Astrocyte of the cerebellum (primary cell): ENCODE measurements at regions not wholly inside any gene's neighbourhood (a gene's known extent, or its start where the extent isn't known, plus 50 kb on each side); places are given as distances from the start of the nearest gene placed in this dataset.

ENCODE experiments used
- DNase-seq: peaks from one replicate; pipeline ENCODE4 v3.0.0-alpha.2; 2011; ENCODE audit warnings: low read depth
- H3K4me3 ChIP-seq: 2 replicates; pipeline ENCODE4 v1.5.1; 2011; ENCODE audit warnings: mild to moderate bottlenecking, low read depth, low read length, moderate library complexity
- in situ Hi-C: cut with HindIII; loops from 2 replicates; pipeline ENCODE4 v1.10.0; 2017; ENCODE audit warnings: low sequenced_read_pairs
- TF ChIP-seq, protein P1 (sequence below): IDR thresholded peaks from 2 replicates; pipeline ENCODE4 v1.5.1; 2012; ENCODE audit warnings: low read length, low read depth, moderate library complexity, mild to moderate bottlenecking; ENCODE audit errors: missing control alignments

DNA sequence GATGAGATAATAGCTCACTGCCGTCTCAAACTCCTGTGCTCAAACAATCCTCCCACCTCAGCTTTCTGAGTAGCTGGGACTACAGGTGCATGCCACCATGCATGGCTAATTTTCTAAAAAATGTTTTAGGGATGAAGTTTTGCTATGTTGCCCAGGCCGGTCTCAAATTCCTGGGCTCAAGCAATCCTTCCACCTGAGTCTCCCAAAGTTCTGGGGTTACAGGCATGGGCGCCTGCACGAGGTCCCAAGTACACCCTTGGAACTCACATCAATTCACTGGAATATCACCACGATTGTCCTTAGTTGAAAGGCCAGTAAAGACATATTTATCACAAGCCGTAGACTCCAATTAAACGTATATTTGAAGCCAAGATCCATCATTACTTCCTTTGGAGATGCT lies 184.6 kb downstream of the IRX1 start:
- TF ChIP-seq, protein P1, sequence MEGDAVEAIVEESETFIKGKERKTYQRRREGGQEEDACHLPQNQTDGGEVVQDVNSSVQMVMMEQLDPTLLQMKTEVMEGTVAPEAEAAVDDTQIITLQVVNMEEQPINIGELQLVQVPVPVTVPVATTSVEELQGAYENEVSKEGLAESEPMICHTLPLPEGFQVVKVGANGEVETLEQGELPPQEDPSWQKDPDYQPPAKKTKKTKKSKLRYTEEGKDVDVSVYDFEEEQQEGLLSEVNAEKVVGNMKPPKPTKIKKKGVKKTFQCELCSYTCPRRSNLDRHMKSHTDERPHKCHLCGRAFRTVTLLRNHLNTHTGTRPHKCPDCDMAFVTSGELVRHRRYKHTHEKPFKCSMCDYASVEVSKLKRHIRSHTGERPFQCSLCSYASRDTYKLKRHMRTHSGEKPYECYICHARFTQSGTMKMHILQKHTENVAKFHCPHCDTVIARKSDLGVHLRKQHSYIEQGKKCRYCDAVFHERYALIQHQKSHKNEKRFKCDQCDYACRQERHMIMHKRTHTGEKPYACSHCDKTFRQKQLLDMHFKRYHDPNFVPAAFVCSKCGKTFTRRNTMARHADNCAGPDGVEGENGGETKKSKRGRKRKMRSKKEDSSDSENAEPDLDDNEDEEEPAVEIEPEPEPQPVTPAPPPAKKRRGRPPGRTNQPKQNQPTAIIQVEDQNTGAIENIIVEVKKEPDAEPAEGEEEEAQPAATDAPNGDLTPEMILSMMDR = no peak
- H3K4me3 ChIP-seq = no peak overlapping the region
- no peak for DNase-seq
- in situ Hi-C loops = no loop called here

DNA sequence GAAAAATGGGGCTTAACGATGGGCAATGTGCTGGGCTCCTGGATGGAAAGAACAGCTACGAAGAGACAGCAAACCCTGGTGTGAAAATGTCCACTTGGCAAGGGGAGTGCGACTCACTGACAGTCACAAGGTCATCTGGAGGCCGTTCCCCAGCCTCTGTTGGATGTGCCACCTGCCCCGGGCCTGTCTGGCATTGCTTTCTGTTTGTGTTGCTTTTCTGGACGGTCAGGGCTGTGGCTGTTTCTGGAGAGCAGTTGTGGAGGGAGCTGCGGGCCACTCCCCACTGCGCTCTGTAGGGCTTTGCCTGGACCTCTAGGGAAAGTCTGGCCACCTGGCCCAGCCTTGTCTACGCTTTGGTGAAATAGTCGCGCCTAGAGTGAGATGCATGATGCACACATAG lies 185.3 kb downstream of the IRX1 start:
- in situ Hi-C loops = no loop called here
- no peak for DNase-seq
- TF ChIP-seq, protein P1 = no peak
- H3K4me3 ChIP-seq = no peak overlapping the region

DNA sequence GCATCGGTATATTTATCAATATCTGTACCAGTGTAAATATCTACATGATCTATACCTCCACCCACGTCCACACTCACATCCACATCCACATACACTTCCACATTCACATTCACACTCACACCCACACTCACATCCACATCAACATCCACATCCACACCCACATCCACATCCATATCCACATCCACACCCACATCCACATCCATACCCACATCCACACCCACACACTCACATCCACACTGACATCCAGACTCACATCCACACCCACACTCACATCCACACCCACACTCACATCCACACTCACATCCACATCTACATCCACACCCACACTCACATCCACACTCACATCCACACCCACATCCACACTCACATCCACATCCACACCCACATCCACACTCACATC lies 189.2 kb downstream of the IRX1 start:
- no peak for DNase-seq
- in situ Hi-C loops = no loop called here
- no peak overlapping the region for H3K4me3 ChIP-seq
- TF ChIP-seq, protein P1 = no peak

DNA sequence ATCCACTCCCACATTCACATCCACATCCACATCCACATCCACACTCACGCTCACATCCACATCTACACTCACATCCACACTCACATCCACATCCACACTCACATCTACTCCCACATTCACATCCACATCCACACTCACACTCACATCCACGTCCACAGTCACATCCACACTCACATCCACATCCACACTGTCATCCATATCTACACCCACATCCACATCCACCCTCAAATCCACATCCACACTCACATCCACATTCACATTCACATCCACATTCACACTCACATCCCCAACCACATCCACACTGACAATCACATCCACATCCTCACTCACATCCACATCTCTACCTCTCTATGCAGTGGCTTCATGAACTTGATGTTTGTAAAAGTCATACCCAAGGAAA lies 190.5 kb downstream of the IRX1 start:
- H3K4me3 ChIP-seq = no peak overlapping the region
- TF ChIP-seq, protein P1 = no peak
- DNase-seq = no peak
- in situ Hi-C loops = no loop called here

DNA sequence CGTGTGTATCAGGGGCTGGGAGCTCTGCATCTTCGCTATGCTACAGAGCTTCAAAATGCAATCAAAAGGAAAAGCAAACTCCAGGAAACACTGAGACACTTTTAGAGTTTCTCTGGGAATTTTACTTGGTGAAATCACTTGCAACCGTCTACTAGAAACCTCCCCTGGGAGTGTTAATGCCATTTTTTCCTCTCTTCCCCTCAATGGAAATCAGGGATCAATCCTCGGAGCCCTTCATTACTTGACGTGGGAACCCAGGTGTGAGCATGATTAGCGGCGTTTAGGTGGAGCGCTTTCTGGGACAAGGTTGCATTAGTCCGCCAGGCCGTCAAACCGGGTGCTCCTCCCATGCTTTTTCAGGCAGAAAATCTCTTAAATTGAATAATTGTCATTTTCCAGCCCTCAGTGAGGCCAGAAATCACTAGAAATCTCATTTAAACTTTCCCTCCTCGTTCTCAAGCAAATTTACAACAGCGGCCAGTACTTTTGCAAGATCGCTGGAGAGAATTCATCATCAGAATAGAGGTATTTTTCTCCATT lies 191.3 kb downstream of the IRX1 start:
- H3K4me3 ChIP-seq = no peak overlapping the region
- DNase-seq = no peak
- in situ Hi-C loops = no loop called here
- TF ChIP-seq, protein P1 = no peak

DNA sequence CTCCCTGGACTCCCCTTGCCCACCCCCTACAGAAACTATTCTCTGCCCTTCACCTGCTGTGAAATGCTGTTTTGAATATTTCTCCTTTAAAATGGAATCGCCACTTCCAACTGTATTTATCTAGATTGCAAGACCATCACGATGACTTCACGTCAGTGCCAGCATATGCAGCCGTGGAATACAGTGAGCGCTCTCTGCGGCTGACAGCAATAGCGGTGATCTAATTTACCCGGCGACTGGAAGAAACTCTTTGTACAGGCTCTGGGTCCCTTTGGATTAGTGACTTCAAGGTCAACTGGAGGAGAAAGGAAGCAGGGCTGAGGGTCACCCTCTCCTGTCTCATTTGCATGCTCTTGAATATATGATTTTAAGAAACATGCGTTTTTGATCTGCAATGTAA lies 192.0 kb downstream of the IRX1 start:
- no peak overlapping the region for H3K4me3 ChIP-seq
- TF ChIP-seq, protein P1 = no peak
- DNase-seq = no peak
- in situ Hi-C loops = no loop called here
